HG02759 (cell line): ENCODE measurements at regions not wholly inside any gene's neighbourhood (a gene's known extent, or its start where the extent isn't known, plus 50 kb on each side); places are given as distances from the start of the nearest gene placed in this dataset.

ENCODE experiments used
- ATAC-seq: cut with Tn5 transposase; IDR thresholded peaks from one replicate; pipeline ENCODE4 v1.9.1; 2021; ENCODE audit warnings: mild to moderate bottlenecking, moderate library complexity; ENCODE audit not compliant: unreplicated experiment

- ATAC-seq: no peak
These were observed 328.1 kb upstream of the SNX7 start for GRCh38 chr1:98333406-98333805.

DNA sequence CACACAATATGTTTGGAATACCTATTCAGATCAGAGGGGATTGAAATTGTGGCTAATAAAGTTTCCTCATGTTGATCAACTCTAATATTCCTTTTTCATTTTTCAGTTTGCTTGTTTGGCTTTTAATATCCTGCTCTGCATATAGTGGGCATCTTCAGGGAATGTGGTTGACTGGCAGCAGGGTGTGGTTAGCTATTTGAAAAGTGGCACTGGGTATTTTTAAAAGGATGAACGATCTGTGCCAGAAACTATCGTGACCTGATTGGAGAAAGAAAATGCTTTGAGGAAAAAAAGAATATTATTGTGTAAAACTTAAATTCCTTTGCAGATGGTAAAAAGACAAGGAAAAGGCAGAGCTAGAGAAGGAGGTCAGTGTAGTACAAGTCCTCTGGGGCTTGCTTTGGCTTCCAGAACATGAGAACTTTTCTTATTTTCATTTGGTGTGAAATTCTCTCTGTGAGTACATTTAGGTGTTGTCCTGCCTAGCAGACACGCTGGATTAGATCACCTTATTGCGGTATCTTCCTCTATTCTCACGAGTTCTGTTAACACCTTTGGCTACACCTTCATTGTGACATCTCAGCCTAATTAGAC is 329.7 kb upstream of the SNX7 start:
- ATAC-seq: no peak

DNA sequence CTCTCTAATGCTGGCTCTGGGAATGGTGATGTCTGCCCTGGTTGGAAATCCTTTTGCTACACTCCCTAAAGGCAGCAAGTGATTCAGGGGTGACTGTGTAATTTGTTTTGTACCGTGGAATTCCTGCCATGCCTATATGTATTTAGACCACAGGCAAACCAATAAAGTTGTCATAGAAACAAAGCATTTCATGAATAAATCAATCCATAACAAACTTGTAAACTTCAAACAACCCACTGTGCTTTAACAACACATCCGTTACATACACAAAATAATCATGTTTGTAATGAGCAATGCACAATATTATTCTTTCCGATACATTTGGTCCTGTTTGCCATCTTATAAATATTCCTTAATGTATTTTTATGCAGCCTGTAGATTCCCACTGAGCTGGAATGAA is 330.3 kb upstream of the SNX7 start:
- no peak for ATAC-seq

DNA sequence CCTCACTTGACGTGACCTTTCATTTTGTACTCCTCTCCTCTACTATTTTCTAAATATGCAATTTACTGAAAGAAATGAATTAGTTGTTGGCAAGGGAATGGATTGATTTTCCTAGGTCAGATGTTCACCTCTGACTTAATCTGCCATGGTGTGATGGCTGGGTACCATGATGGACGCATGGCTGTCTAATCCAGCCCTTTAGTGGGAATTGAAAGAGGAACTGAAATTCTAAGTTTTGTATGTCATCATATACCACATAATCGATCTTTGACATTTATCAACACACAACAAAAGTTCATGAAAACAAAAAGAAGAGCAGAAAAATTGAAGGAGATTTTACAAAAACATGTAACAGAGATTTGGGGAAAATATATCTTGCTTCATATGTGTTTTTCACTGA is 331.3 kb upstream of the SNX7 start:
- no peak for ATAC-seq

- no peak for ATAC-seq
These were observed 332.7 kb upstream of the SNX7 start for GRCh38 chr1:98328855-98329254.

GRCh38 chr1:98327220-98327861 is 334.2 kb upstream of the SNX7 start:
- ATAC-seq: no peak

DNA sequence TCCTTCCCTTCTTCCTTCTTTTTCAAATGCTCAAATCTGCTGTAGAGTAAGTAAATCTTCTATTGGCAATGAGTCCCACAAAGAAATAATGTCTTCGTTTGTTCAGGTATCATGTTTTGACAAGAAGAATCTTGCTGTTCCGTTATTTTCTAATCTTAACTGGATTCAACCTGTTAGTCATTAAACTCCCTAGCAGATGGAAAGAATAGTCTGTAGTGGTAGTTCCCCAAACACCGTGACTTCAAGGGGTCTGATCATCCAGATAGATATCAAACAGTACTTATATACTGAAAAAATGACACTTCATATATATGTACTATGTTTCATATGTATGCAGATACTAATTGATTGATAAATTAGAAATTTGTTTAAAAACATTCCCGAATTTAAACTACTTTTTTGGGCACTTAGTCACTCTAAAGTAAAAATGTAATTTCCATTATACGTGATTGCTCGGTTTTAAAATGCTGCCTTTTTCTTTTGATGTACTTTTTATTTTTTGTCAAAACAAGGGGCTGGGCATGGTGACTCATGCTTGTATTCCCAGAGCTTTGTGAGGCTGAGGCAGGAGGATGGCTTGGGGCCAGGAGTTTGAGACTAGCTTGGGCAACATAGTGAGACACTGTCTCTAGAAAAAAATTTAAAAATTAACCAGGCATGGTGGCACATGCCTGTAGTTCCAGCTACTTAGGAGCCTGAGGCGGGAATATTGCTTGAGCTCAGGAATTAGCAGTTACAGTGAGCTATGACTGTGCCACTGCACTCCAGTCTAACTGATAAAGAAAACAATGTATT is 335.7 kb upstream of the SNX7 start:
- no peak for ATAC-seq

DNA sequence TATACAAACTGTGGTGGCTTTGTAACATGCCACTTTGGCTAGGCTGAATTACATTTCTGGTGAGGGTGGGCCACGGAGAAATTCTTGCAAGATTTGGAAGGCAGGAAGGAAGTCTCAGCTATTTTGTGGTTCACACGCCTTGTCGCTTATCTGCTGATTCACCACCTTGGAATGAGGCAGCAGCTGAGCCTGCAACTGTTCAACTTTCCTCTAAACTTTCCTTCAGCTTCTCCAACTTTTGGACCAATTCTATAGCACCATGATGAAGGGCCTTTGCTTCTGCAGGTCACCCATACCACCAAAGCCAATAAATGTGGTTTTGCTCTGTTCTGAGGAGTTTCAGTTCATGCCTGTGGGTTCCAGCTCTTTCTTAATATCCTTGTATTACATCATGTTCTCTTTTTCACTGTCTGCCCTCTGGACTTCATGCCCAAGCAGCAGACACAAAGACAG is 337.6 kb upstream of the SNX7 start:
- no peak for ATAC-seq

GRCh38 chr1:98323388-98323787 is 338.1 kb upstream of the SNX7 start:
- no peak for ATAC-seq

- no peak for ATAC-seq
These were observed 338.6 kb upstream of the SNX7 start for GRCh38 chr1:98322966-98323365.

- ATAC-seq: no peak
These were observed 339.4 kb upstream of the SNX7 start for GRCh38 chr1:98322086-98322485.

DNA sequence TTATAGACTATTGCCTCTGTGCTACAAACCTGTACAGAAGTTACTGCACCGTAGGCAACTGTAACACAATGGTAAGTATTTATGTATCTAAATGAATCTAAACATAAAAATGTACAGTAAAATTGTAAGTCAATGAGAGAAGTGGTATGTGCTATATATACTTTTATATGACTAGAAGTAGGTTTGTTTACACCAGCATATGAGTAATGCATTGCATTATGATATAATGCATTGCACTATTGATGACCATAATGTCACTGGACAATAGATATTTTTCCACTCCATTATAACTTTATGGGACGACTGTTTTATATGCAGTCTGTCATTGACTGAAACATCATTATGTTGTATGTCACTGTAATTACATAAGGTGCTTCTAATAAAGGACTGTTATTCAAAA is 340.3 kb upstream of the SNX7 start:
- ATAC-seq: no peak

DNA sequence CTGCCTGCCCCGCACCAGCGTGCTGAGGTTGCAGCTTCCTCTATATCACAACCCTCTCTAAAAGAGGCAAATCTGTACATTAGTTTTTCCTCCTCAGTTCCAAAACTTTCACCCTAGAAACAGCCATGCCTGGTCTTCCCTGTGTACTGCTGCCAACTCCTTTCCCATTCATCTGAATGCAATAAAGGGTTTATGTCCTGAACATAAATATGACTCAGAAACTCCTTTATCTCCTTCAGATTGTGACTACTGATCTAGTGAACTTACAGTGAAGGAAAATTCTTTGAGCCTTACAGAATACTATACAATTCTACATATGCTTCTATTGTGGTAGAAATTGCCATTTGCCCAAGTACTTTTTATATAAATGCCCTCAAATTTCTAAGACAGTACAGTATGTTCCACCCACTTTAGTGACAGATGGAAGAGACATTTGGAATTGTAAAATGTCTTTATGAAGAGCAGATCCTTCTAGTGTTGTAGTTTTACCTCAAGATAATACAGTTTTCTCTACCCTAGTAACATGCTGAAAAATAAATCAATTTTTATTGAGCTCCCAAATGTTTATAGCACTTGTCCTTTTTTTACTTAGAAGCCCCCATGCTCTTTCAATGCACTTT is 345.1 kb upstream of the SNX7 start:
- ATAC-seq: no peak

- no peak for ATAC-seq
These were observed 346.2 kb upstream of the SNX7 start for GRCh38 chr1:98315309-98315708.

- ATAC-seq: no peak
These were observed 346.9 kb upstream of the SNX7 start for GRCh38 chr1:98314601-98315000.

- no peak for ATAC-seq
These were observed 354.9 kb upstream of the SNX7 start for GRCh38 chr1:98306517-98307089.

- no peak for ATAC-seq
These were observed 356.2 kb upstream of the SNX7 start for GRCh38 chr1:98305362-98305761.

GRCh38 chr1:98304888-98305287 is 356.6 kb upstream of the SNX7 start:
- ATAC-seq: no peak

- ATAC-seq: no peak
These were observed 361.7 kb upstream of the SNX7 start for GRCh38 chr1:98299861-98300260.

DNA sequence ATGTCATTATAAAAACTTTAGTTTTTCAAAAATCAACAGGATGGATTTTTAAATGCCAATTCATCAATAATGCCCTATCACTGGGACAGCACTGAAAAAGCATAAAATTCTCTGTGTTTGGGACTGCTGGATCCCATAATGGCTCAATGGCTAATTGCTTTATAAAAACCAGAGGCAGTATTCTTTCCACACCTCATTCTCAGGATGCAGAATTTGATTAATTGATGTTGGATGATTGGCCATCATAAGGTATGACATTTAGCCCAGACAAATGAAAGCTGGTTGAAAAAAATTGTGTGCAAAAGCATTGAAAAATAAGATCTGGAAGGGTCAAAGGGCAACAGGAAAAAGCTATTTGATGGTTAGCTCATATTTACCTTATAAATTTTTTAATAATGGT is 362.2 kb upstream of the SNX7 start:
- ATAC-seq: no peak

GRCh38 chr1:98298319-98298718 is 363.2 kb upstream of the SNX7 start:
- no peak for ATAC-seq
